ENCODE measurements at regions not wholly inside any gene's neighbourhood (a gene's known extent, or its start where the extent isn't known, plus 50 kb on each side); places are given as distances from the start of the nearest gene placed in this dataset.

- Mint-ChIP-seq H3K4me1 (no peaks in the 10 kb centered on the region), H3K36me3 (no peaks in the 10 kb centered on the region), H3K9me3 (peaks cover 0 to 13% (median 5%) of the 10 kb centered on the region in 6 donors), H3K27me3 (ENCODE audit: low read depth in 3 of 3) (peaks cover 0 to 5% (median 0%) of the 10 kb centered on the region in 3 donors), H3K4me3 (no peak overlapping the region), H3K27ac (no peak overlapping the region)
- DNase-seq, result no peak
Observed at GRCh38 chr9:28409919-28410318, 836.6 kb upstream of the C9orf72 start.

- peaks cover 0 to 13% (median 5%) of the 10 kb centered on the region in 6 donors for H3K9me3 Mint-ChIP-seq
- H3K27me3 Mint-ChIP-seq (ENCODE audit: low read depth in 3 of 3), result peaks cover 0 to 5% (median 0%) of the 10 kb centered on the region in 3 donors
- DNase-seq, result no peak
- H3K36me3 Mint-ChIP-seq, result no peaks in the 10 kb centered on the region
- H3K4me1 Mint-ChIP-seq, result no peaks in the 10 kb centered on the region
- no peak overlapping the region for H3K4me3 Mint-ChIP-seq
- peak overlapping the region in 1 of 6 donors; percentile 73 for H3K27ac Mint-ChIP-seq
Observed at GRCh38 chr9:28410411-28410810, 837.1 kb upstream of the C9orf72 start.

- H3K36me3 Mint-ChIP-seq, result no peaks in the 10 kb centered on the region
- no peak overlapping the region for H3K27ac Mint-ChIP-seq
- H3K4me1 Mint-ChIP-seq, result no peaks in the 10 kb centered on the region
- H3K4me3 Mint-ChIP-seq, result no peak overlapping the region
- H3K27me3 Mint-ChIP-seq (ENCODE audit: low read depth in 3 of 3), result peaks cover 0 to 3% (median 0%) of the 10 kb centered on the region in 3 donors
- peaks cover 0 to 7% (median 2%) of the 10 kb centered on the region in 6 donors for H3K9me3 Mint-ChIP-seq
- DNase-seq, result no peak
Observed at GRCh38 chr9:28413471-28413870, 840.2 kb upstream of the C9orf72 start.

DNA sequence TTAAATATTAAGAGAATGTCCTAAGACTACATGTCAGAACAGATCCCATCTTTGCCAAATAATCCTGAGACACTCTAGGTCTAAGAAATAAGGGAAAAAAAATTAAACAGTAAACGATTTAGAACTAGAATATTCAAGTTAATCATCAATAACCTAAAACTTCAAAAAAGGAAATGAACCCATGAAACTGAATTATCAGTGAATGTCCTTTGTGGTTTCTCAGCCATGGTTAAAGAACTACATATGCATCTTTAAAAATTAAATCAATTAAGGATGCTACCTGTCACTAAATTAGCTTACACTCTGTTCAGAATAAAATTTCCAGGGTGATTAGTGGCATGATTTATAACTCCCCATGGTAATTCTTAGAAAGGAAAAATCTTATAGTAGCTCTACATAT is 850.0 kb upstream of the C9orf72 start:
- Mint-ChIP-seq H3K27me3 (ENCODE audit: low read depth in 3 of 3) (peaks cover 0 to 4% (median 0%) of the 10 kb centered on the region in 3 donors), H3K9me3 (peaks cover 0 to 8% (median 6%) of the 10 kb centered on the region in 6 donors), H3K4me1 (no peaks in the 10 kb centered on the region), H3K4me3 (no peak overlapping the region), H3K36me3 (no peaks in the 10 kb centered on the region), H3K27ac (no peak overlapping the region)
- no peak for DNase-seq

DNA sequence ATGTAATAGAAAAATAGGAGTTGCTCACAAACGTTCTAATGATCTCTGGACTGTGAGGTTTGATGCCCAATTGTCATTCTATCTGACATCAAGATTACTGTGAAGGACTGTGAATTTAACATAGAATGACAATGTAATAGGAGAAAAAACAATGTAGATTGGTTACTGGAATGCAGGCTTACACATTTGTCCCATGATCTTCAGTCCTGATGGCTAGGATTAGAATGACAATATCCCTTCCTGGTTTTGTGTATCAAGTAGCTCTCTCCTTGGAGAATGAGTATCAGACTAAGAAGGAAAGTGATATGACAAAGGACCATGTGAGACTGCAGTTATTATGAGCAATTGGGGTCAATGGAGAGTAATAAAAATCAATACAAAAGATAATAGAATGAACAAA is 862.2 kb upstream of the C9orf72 start:
- no peak for DNase-seq
- Mint-ChIP-seq H3K4me1 (no peaks in the 10 kb centered on the region), H3K27me3 (ENCODE audit: low read depth in 3 of 3) (no peaks in the 10 kb centered on the region), H3K36me3 (peaks cover 0 to 5% (median 0%) of the 10 kb centered on the region in 3 donors), H3K4me3 (no peak overlapping the region), H3K9me3 (peaks cover 4 to 25% (median 15%) of the 10 kb centered on the region in 6 donors), H3K27ac (no peak overlapping the region)

DNA sequence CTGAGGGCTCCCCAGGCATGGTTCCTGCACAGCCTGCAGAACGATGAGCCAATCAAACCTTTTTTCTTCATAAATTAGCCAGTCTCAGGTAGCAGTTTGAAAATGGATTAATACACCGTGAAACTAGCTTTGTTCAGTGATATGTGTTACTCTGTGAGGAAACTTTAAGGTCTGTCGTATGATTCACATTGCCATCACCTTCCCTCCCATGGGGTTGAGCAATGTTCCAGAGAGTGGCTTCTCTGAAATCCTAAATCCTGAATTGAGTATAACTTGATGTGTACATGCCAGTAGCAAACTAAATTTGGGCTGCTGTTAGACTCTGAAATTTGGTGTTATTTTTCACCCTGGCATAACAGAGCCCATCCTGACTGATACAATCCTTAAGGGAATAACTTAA is 866.4 kb upstream of the C9orf72 start:
- Mint-ChIP-seq H3K27me3 (ENCODE audit: low read depth in 3 of 3) (no peaks in the 10 kb centered on the region), H3K27ac (no peak overlapping the region), H3K4me1 (no peaks in the 10 kb centered on the region), H3K4me3 (no peak overlapping the region), H3K9me3 (peaks cover 5 to 27% (median 8%) of the 10 kb centered on the region in 6 donors), H3K36me3 (peaks cover 0 to 5% (median 3%) of the 10 kb centered on the region in 3 donors)
- no peak for DNase-seq

DNA sequence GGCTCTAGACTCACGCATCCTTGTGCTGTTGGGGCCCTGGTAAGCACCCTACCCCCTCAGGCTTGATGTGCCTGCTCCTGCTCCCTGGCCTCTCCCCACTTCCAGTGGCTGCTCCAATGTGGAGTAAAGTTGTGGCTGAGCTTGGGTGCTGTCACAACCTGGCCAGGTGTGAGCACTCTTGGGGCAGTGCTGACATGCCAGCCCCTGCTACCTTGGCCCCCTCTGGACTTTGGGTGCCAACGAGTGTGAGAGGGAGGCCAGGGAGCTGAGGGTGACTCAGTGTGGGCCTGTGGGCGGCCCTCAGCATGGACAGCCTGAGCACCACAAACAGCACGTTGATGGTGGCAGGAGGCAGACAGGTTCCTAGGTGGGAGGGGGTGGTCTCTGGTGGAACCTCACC is 870.2 kb upstream of the C9orf72 start:
- Mint-ChIP-seq H3K4me3 (no peak overlapping the region), H3K9me3 (peaks cover 5 to 28% (median 10%) of the 10 kb centered on the region in 6 donors), H3K27me3 (ENCODE audit: low read depth in 3 of 3) (no peaks in the 10 kb centered on the region), H3K27ac (no peak overlapping the region), H3K4me1 (no peaks in the 10 kb centered on the region), H3K36me3 (peaks cover 0 to 6% (median 0%) of the 10 kb centered on the region in 3 donors)
- DNase-seq, result no peak

GRCh38 chr9:28444637-28445036 is 871.4 kb upstream of the C9orf72 start:
- no peak overlapping the region for H3K27ac Mint-ChIP-seq
- no peak for DNase-seq
- H3K4me3 Mint-ChIP-seq, result no peak overlapping the region
- H3K9me3 Mint-ChIP-seq, result peaks cover 5 to 28% (median 11%) of the 10 kb centered on the region in 6 donors
- peaks cover 0 to 6% (median 0%) of the 10 kb centered on the region in 3 donors for H3K36me3 Mint-ChIP-seq
- H3K4me1 Mint-ChIP-seq, result no peaks in the 10 kb centered on the region
- no peaks in the 10 kb centered on the region for H3K27me3 Mint-ChIP-seq (ENCODE audit: low read depth in 3 of 3)

- DNase-seq, result no peak
- Mint-ChIP-seq H3K27ac (no peak overlapping the region), H3K4me1 (no peaks in the 10 kb centered on the region), H3K27me3 (ENCODE audit: low read depth in 3 of 3) (no peaks in the 10 kb centered on the region), H3K9me3 (peaks cover 5 to 28% (median 13%) of the 10 kb centered on the region in 6 donors), H3K4me3 (no peak overlapping the region), H3K36me3 (peaks cover 0 to 6% (median 0%) of the 10 kb centered on the region in 3 donors)
Observed at GRCh38 chr9:28445211-28445610, 871.9 kb upstream of the C9orf72 start.

DNA sequence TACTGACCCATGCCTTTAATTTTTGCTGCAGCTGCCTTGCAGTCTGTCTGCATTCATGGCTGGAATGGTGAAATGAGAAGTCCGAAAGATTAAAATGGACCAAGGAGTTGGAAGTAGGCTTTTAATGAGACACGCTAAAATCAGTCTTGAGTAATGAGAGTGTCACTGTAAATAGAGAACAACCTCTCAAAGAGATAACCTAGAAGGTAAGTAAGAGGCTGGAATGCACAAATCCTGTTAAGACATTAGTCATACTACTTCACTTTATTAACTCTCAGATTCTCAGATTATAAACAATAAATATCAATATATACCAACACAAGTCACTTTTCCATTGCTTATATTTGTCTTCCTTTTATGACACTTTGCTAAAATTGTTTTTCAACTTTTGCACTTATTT is 880.6 kb upstream of the C9orf72 start:
- no peak for DNase-seq
- H3K27me3 Mint-ChIP-seq (ENCODE audit: low read depth in 3 of 3), result no peaks in the 10 kb centered on the region
- no peaks in the 10 kb centered on the region for H3K4me1 Mint-ChIP-seq
- H3K27ac Mint-ChIP-seq, result no peak overlapping the region
- H3K9me3 Mint-ChIP-seq, result peaks cover 2 to 14% (median 13%) of the 10 kb centered on the region in 6 donors
- no peak overlapping the region for H3K4me3 Mint-ChIP-seq
- H3K36me3 Mint-ChIP-seq, result no peaks in the 10 kb centered on the region

- Mint-ChIP-seq H3K27me3 (ENCODE audit: low read depth in 3 of 3) (no peaks in the 10 kb centered on the region), H3K4me3 (no peak overlapping the region), H3K36me3 (no peaks in the 10 kb centered on the region), H3K9me3 (peaks cover 2 to 20% (median 13%) of the 10 kb centered on the region in 6 donors), H3K27ac (no peak overlapping the region), H3K4me1 (no peaks in the 10 kb centered on the region)
- DNase-seq, result no peak
Observed at GRCh38 chr9:28456861-28457260, 883.6 kb upstream of the C9orf72 start.

GRCh38 chr9:28464481-28465216 is 891.4 kb upstream of the C9orf72 start:
- H3K36me3 Mint-ChIP-seq, result peaks cover 6 to 10% (median 7%) of the 10 kb centered on the region in 3 donors
- peaks cover 7 to 33% (median 24%) of the 10 kb centered on the region in 6 donors for H3K9me3 Mint-ChIP-seq
- no peak for DNase-seq
- no peaks in the 10 kb centered on the region for H3K4me1 Mint-ChIP-seq
- peaks cover 0 to 4% (median 0%) of the 10 kb centered on the region in 3 donors for H3K27me3 Mint-ChIP-seq (ENCODE audit: low read depth in 3 of 3)
- no peak overlapping the region for H3K4me3 Mint-ChIP-seq
- H3K27ac Mint-ChIP-seq, result no peak overlapping the region

GRCh38 chr9:28471261-28471660 is 898.0 kb upstream of the C9orf72 start:
- no peak for DNase-seq
- peaks cover 4 to 40% (median 11%) of the 10 kb centered on the region in 6 donors for H3K9me3 Mint-ChIP-seq
- peaks cover 4 to 7% (median 5%) of the 10 kb centered on the region in 3 donors for H3K36me3 Mint-ChIP-seq
- H3K4me3 Mint-ChIP-seq, result no peak overlapping the region
- H3K27ac Mint-ChIP-seq, result no peak overlapping the region
- H3K27me3 Mint-ChIP-seq (ENCODE audit: low read depth in 3 of 3), result no peaks in the 10 kb centered on the region
- no peaks in the 10 kb centered on the region for H3K4me1 Mint-ChIP-seq

DNA sequence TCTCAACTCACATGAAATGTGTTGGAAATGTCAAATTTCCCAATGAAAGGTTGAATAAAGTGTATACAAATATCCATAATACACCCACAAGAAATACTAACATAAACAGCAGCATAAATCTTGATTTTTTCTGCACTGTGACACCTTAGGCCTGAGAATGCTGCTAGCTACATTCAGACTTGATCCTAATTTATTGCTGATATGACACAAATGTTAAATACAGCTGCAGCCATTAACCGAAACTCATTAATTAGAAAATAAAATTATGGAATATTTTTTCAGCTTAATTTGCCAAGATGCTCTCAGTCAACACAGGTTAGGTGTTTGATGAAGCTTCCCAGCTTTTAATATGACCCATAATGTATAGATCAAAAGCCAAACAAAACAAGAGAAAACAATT is 914.3 kb upstream of the C9orf72 start:
- no peak for DNase-seq
- Mint-ChIP-seq H3K27ac (no peak overlapping the region), H3K27me3 (ENCODE audit: low read depth in 3 of 3) (peaks cover 0 to 2% (median 0%) of the 10 kb centered on the region in 3 donors), H3K9me3 (peaks cover 1 to 12% (median 5%) of the 10 kb centered on the region in 6 donors), H3K36me3 (peaks cover 0 to 4% (median 0%) of the 10 kb centered on the region in 3 donors), H3K4me3 (no peak overlapping the region), H3K4me1 (no peaks in the 10 kb centered on the region)
